AG04450 (cell line): ENCODE measurements at regions not wholly inside any gene's neighbourhood (a gene's known extent, or its start where the extent isn't known, plus 50 kb on each side); places are given as distances from the start of the nearest gene placed in this dataset.

Experiments
- CTCF ChIA-PET: fragments of 300-600, 350-600 bp; formaldehyde crosslinking; extraction: SDS; loops from one replicate; lab custom pipeline; 2022; ENCODE audit warnings: antibody characterized with exemption, inconsistent platforms; lab: Charles Lee
- POLR2A ChIA-PET: fragments of 350-600 bp; formaldehyde crosslinking; extraction: SDS; loops from one replicate; lab custom pipeline; 2021; ENCODE audit warnings: antibody characterized with exemption, inconsistent platforms; lab: Yijun Ruan, JAX
- DNase-seq: peaks from one replicate; pipeline ENCODE4 v3.0.0-alpha.2; 2011; ENCODE audit warnings: low read depth, low spot score
- H3K27ac ChIP-seq: one replicate; pipeline ENCODE4 v1.5.1; 2012; ENCODE audit warnings: low read depth, low read length, control low read depth
- H3K27me3 ChIP-seq: one replicate; pipeline ENCODE4 v1.6.0; 2012; ENCODE audit warnings: low read length; ENCODE audit not compliant: control insufficient read depth, insufficient read depth
- H3K4me3 ChIP-seq: 2 replicates; pipeline ENCODE4 v1.5.1; 2011; ENCODE audit warnings: mild to moderate bottlenecking, low read depth, low read length, control low read depth
- H3K9me3 ChIP-seq: 2 replicates; pipeline ENCODE4 v1.5.1; 2012; ENCODE audit warnings: low read length; ENCODE audit not compliant: control insufficient read depth, insufficient read depth
- TF ChIP-seq, protein P1 (sequence below): IDR thresholded peaks from 2 replicates; pipeline ENCODE4 v1.5.1; 2011; ENCODE audit warnings: low read depth, low read length, control low read depth, inconsistent platforms

DNA sequence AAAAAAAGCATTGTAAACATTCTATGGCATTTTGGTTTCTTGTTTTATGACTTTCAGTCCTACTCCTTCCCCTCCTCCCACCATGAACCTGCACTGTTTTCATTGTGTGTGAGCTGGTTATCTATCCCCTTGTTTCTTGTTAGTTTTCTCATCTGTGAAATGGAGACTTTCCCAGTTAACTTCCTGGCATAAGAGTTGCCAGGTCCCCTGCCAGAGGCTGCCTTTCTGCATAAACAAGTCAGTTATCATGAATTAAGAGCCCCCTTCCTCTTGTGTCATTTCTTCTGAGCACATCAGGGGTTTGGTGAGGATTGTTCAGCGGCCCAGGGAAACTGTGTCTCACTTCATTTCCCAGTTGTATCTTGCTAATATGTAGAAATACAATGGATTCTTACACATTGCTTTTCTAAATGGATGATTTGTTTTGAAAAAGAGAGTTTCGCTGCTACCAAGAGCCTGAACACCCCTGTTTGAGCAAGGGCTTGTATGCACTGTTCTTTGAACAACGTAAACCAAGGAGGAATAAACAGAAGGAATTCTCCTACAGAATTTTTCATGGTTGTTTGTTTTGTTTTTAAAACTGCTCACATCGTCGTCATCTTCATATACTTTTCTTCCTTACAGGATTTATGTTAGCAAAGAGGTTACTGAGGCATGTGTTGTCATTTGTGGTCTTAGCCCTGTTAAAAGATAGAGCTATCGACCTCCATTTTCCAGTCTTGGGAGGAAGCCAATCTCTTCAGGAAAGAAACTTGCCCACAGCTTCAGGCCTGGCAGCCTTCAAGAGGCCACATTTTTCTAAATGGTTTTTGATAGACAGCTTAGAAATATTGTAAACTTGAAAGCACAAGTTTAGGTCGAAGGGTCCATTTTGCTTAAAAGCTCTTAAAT lies 144.6 kb upstream of the IL12A start:
- no peak for DNase-seq
- H3K27ac ChIP-seq: peak overlapping the region; percentile 71
- ChIA-PET CTCF (interaction anchor here (0.6 to 2.5 kb wide), 8 partner anchors 9 to 162 kb away, joined by 3 to 20 read pairs (median 5); partner anchors contain the start of gene IL12A), POLR2A (interaction anchor here (1.0 to 1.2 kb wide), 2 partner anchors 9 to 10 kb away, joined by 5 to 8 read pairs; no protein-coding TSS in a partner anchor)
- TF ChIP-seq, protein P1, sequence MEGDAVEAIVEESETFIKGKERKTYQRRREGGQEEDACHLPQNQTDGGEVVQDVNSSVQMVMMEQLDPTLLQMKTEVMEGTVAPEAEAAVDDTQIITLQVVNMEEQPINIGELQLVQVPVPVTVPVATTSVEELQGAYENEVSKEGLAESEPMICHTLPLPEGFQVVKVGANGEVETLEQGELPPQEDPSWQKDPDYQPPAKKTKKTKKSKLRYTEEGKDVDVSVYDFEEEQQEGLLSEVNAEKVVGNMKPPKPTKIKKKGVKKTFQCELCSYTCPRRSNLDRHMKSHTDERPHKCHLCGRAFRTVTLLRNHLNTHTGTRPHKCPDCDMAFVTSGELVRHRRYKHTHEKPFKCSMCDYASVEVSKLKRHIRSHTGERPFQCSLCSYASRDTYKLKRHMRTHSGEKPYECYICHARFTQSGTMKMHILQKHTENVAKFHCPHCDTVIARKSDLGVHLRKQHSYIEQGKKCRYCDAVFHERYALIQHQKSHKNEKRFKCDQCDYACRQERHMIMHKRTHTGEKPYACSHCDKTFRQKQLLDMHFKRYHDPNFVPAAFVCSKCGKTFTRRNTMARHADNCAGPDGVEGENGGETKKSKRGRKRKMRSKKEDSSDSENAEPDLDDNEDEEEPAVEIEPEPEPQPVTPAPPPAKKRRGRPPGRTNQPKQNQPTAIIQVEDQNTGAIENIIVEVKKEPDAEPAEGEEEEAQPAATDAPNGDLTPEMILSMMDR: no peak
- H3K9me3 ChIP-seq: no peaks in the 10 kb centered on the region
- no peak overlapping the region for H3K4me3 ChIP-seq
- no peaks in the 10 kb centered on the region for H3K27me3 ChIP-seq

DNA sequence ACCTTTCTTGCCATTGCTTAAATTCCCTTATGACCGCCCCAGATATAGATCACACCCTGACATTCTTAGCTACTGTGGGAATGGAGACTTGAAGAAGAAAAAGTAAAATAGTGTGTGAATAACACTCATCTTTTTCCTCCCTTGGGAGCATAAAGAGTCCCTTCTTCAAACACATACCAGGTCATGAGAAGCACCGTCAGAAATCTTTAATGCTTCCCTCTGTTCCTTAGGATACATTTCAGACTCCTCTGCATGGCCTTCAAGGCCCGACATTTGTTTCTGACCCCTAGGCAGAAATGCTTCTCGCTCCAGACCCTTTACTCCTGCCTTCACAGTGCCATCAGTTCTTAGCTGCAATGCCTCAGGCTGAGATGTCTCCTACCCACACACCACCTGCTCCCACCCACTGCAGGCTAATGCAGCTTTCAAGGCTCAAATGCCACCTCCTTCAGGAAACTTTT lies 143.8 kb upstream of the IL12A start:
- H3K27me3 ChIP-seq: no peaks in the 10 kb centered on the region
- POLR2A ChIA-PET: interaction anchor here (1.0 to 1.2 kb wide), 2 partner anchors 8 to 10 kb away, joined by 5 to 8 read pairs; no protein-coding TSS in a partner anchor
- DNase-seq: no peak
- TF ChIP-seq, protein P1: no peak
- no peaks in the 10 kb centered on the region for H3K9me3 ChIP-seq
- peak overlapping the region; percentile 59 for H3K27ac ChIP-seq
- CTCF ChIA-PET: interaction anchor here (0.6 to 2.3 kb wide), 6 partner anchors 8 to 161 kb away, joined by 3 to 20 read pairs (median 5); no protein-coding TSS in a partner anchor
- no peak overlapping the region for H3K4me3 ChIP-seq

DNA sequence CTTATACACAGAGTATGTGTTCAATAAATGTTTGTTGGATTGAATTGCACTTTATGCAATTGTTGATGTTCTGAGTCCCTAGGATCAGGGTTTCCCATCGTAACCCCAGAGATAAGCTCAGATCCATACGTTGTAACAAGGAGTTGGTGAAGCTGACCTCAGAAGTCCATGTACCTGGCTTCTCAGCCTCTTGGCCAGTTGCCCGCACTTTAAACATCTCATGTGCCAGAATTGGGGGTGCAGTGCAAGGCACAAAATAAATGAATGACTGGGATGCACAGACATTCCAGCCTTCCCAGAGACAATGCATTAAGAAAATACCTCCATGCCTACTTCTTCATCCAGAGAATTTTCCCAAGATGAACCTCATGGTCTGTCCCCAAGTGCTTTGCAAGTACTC lies 142.9 kb upstream of the IL12A start:
- no peaks in the 10 kb centered on the region for H3K27me3 ChIP-seq
- H3K4me3 ChIP-seq: no peak overlapping the region
- TF ChIP-seq, protein P1: no peak
- no peak for DNase-seq
- ChIA-PET CTCF (interaction anchor here (1.5 to 2.3 kb wide), 5 partner anchors 7 to 160 kb away, joined by 3 to 20 read pairs (median 5); no protein-coding TSS in a partner anchor), POLR2A (no interaction called here)
- no peaks in the 10 kb centered on the region for H3K9me3 ChIP-seq
- H3K27ac ChIP-seq: no peak overlapping the region

- Histone ChIP-seq H3K9me3 (no peaks in the 10 kb centered on the region), H3K4me3 (no peak overlapping the region), H3K27ac (no peak overlapping the region), H3K27me3 (no peaks in the 10 kb centered on the region)
- POLR2A ChIA-PET: no interaction called here
- TF ChIP-seq, protein P1: no peak
- CTCF ChIA-PET: interaction anchor here (1.5 to 2.3 kb wide), 2 partner anchors 39 to 160 kb away, joined by 3 to 12 read pairs; no protein-coding TSS in a partner anchor
- DNase-seq: no peak
Observed at GRCh38 chr3:159846255-159846654, 142.4 kb upstream of the IL12A start.
